ENCODE measurements at regions not wholly inside any gene's neighbourhood (a gene's known extent, or its start where the extent isn't known, plus 50 kb on each side); places are given as distances from the start of the nearest gene placed in this dataset.

- no peak for FAIRE-seq
- intact Hi-C loops (cut with DNase I), result no loop called here
- TF ChIP-seq CTCF (IDR thresholded peaks at IDR 0.05; ENCODE audit: borderline replicate concordance, extremely low read depth, insufficient read depth), result no peak
Observed at GRCh38 chr16:5381481-5381880, 283.9 kb upstream of the EEF2KMT start.

GRCh38 chr16:5379954-5380353, 282.4 kb upstream of the EEF2KMT start:
- Histone ChIP-seq H3K9me3 (ENCODE audit: control insufficient read depth in 2 of 3, insufficient read depth in 1 of 3, low read length in 3 of 3) (peaks cover 0 to 10% (median 0%) of the 10 kb centered on the region in 3 donors), H3K4me3 (ENCODE audit: low read length in 3 of 3) (no peak overlapping the region), H3K27me3 (ENCODE audit: control insufficient read depth, insufficient read depth, low read length) (no peaks in the 10 kb centered on the region), H3K9ac (ENCODE audit: low read length in 3 of 3) (no peak overlapping the region), H3K36me3 (ENCODE audit: control insufficient read depth in 2 of 3, insufficient read depth in 3 of 3, low read length in 3 of 3) (no peaks in the 10 kb centered on the region), H3K27ac (ENCODE audit: low read depth in 2 of 2, low read length in 2 of 2) (no peak overlapping the region), H3K4me1 (ENCODE audit: control insufficient read depth in 2 of 3, insufficient read depth in 2 of 3, low read depth in 1 of 3, low read length in 3 of 3) (no peaks in the 10 kb centered on the region)
- no peak for DNase-seq
- intact Hi-C loops (cut with DNase I), result no loop called here
- TF ChIP-seq CTCF (IDR thresholded peaks at IDR 0.05; ENCODE audit: borderline replicate concordance, extremely low read depth, insufficient read depth), result no peak
- no peak for FAIRE-seq

More at GRCh38 chr16:5381481-5381880, 283.9 kb upstream of the EEF2KMT start:
- Histone ChIP-seq H3K9me3 (ENCODE audit: control insufficient read depth in 2 of 3, insufficient read depth in 1 of 3, low read length in 3 of 3) (peaks cover 0 to 10% (median 0%) of the 10 kb centered on the region in 3 donors), H3K27ac (ENCODE audit: low read depth in 2 of 2, low read length in 2 of 2) (no peak overlapping the region), H3K27me3 (ENCODE audit: control insufficient read depth, insufficient read depth, low read length) (no peaks in the 10 kb centered on the region), H3K4me1 (ENCODE audit: control insufficient read depth in 2 of 3, insufficient read depth in 2 of 3, low read depth in 1 of 3, low read length in 3 of 3) (no peaks in the 10 kb centered on the region), H3K36me3 (ENCODE audit: control insufficient read depth in 2 of 3, insufficient read depth in 3 of 3, low read length in 3 of 3) (no peaks in the 10 kb centered on the region), H3K4me3 (ENCODE audit: low read length in 3 of 3) (no peak overlapping the region), H3K9ac (ENCODE audit: low read length in 3 of 3) (no peak overlapping the region)
- DNase-seq, result no peak

- Histone ChIP-seq H3K4me1 (ENCODE audit: control insufficient read depth in 2 of 3, insufficient read depth in 2 of 3, low read depth in 1 of 3, low read length in 3 of 3) (no peaks in the 10 kb centered on the region), H3K36me3 (ENCODE audit: control insufficient read depth in 2 of 3, insufficient read depth in 3 of 3, low read length in 3 of 3) (no peaks in the 10 kb centered on the region), H3K4me3 (ENCODE audit: low read length in 3 of 3) (no peak overlapping the region), H3K27ac (ENCODE audit: low read depth in 2 of 2, low read length in 2 of 2) (no peak overlapping the region), H3K27me3 (ENCODE audit: control insufficient read depth, insufficient read depth, low read length) (no peaks in the 10 kb centered on the region), H3K9ac (ENCODE audit: low read length in 3 of 3) (no peak overlapping the region), H3K9me3 (ENCODE audit: control insufficient read depth in 2 of 3, insufficient read depth in 1 of 3, low read length in 3 of 3) (peaks cover 0 to 2% (median 0%) of the 10 kb centered on the region in 3 donors)
- no peak for FAIRE-seq
- TF ChIP-seq CTCF (IDR thresholded peaks at IDR 0.05; ENCODE audit: borderline replicate concordance, extremely low read depth, insufficient read depth), result no peak
- no peak for DNase-seq
- intact Hi-C loops (cut with DNase I), result no loop called here
Observed at GRCh38 chr16:5378531-5378930, 280.9 kb upstream of the EEF2KMT start.

- Histone ChIP-seq H3K27me3 (ENCODE audit: control insufficient read depth, insufficient read depth, low read length) (no peaks in the 10 kb centered on the region), H3K27ac (ENCODE audit: low read depth in 2 of 2, low read length in 2 of 2) (no peak overlapping the region), H3K4me3 (ENCODE audit: low read length in 3 of 3) (no peak overlapping the region), H3K4me1 (ENCODE audit: control insufficient read depth in 2 of 3, insufficient read depth in 2 of 3, low read depth in 1 of 3, low read length in 3 of 3) (no peaks in the 10 kb centered on the region), H3K9me3 (ENCODE audit: control insufficient read depth in 2 of 3, insufficient read depth in 1 of 3, low read length in 3 of 3) (no peaks in the 10 kb centered on the region), H3K36me3 (ENCODE audit: control insufficient read depth in 2 of 3, insufficient read depth in 3 of 3, low read length in 3 of 3) (no peaks in the 10 kb centered on the region), H3K9ac (ENCODE audit: low read length in 3 of 3) (no peak overlapping the region)
- FAIRE-seq (no peak), DNase-seq (no peak)
- TF ChIP-seq CTCF (IDR thresholded peaks at IDR 0.05; ENCODE audit: borderline replicate concordance, extremely low read depth, insufficient read depth), result no peak
- intact Hi-C loops (cut with DNase I), result no loop called here
Observed at GRCh38 chr16:5377280-5377898, 279.8 kb upstream of the EEF2KMT start.
